ENCODE measurements at regions not wholly inside any gene's neighbourhood (a gene's known extent, or its start where the extent isn't known, plus 50 kb on each side); places are given as distances from the start of the nearest gene placed in this dataset.

DNA sequence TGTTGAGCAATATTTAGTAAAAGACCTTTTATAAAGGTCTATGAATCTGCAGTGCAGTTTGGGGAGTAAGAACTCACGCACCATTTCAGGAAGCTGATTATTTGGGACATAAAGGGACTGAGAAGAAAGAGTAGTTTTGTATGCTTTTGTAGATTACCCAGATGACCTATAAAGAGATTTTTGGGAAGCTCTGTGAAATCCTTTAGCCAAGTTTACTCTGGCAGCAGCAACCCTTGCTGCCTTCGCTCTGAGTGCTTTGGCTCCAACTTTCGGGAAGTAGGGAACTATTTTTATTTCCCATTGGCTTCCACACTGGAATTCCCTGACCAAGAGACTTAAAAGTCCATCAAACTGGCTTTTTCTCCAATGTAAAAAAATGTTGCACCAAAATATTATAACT, 1110.1 kb upstream of the PHF14 start:
- H4K20me1 ChIP-seq (ENCODE audit: insufficient read depth, low read length) = no peaks in the 10 kb centered on the region
- no peak for DNase-seq

DNA sequence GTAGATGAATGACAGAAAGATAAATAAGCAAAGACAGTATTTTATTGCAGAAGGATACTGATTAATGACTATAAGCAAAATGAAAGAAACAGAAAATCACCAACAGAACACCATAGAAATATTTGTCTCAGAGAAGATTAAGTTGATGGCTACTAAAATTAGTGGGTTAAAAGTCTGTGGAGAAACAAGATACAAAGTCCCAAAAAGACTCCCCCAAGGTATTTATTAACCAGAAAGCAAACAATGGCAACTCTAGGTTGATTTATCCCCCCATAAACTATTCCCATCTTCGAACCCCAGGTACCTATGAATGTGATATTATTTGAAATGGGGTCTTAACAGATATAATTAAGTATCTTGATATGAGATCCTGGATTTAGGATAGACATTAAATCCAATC, 1104.5 kb upstream of the PHF14 start:
- DNase-seq (no peak), ATAC-seq (ENCODE audit: insufficient read depth, low read depth) (no peak)
- H3K4me1 ChIP-seq (ENCODE audit: insufficient read depth, low read length) = no peaks in the 10 kb centered on the region
- H3K9me3 ChIP-seq (ENCODE audit: insufficient read depth, low read length, severe bottlenecking) = no peaks in the 10 kb centered on the region
- no peak overlapping the region for H2AFZ ChIP-seq (ENCODE audit: low read depth, low read length)
- H4K20me1 ChIP-seq (ENCODE audit: insufficient read depth, low read length) = no peaks in the 10 kb centered on the region
- TF ChIP-seq, protein P1, sequence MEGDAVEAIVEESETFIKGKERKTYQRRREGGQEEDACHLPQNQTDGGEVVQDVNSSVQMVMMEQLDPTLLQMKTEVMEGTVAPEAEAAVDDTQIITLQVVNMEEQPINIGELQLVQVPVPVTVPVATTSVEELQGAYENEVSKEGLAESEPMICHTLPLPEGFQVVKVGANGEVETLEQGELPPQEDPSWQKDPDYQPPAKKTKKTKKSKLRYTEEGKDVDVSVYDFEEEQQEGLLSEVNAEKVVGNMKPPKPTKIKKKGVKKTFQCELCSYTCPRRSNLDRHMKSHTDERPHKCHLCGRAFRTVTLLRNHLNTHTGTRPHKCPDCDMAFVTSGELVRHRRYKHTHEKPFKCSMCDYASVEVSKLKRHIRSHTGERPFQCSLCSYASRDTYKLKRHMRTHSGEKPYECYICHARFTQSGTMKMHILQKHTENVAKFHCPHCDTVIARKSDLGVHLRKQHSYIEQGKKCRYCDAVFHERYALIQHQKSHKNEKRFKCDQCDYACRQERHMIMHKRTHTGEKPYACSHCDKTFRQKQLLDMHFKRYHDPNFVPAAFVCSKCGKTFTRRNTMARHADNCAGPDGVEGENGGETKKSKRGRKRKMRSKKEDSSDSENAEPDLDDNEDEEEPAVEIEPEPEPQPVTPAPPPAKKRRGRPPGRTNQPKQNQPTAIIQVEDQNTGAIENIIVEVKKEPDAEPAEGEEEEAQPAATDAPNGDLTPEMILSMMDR (IDR thresholded peaks at IDR 0.05; ENCODE audit: borderline replicate concordance, extremely low read depth, low read length, poor library complexity, severe bottlenecking) = no peak
- TF ChIP-seq EZH2 (IDR thresholded peaks at IDR 0.05; ENCODE audit: borderline replicate concordance, low read depth, low read length, severe bottlenecking) = no peak
- no peak overlapping the region for H3K4me3 ChIP-seq (ENCODE audit: low read depth in 1 of 2, low read length in 2 of 2)
- no peaks in the 10 kb centered on the region for H3K27me3 ChIP-seq (ENCODE audit: insufficient read depth, low read length, poor library complexity)
- no peak overlapping the region for H3K9ac ChIP-seq (ENCODE audit: low read depth, low read length)
- H3K36me3 ChIP-seq (ENCODE audit: insufficient read depth, low read length) = no peaks in the 10 kb centered on the region
- no peak overlapping the region for H3K4me2 ChIP-seq (ENCODE audit: insufficient read depth, low read length)
- no peaks in the 10 kb centered on the region for H3K79me2 ChIP-seq (ENCODE audit: insufficient read depth, low read length)
- H3K27ac ChIP-seq (ENCODE audit: low read length) = no peak overlapping the region

More for the DNA sequence above, 1110.1 kb upstream of the PHF14 start:
- H3K79me2 ChIP-seq (ENCODE audit: insufficient read depth, low read length) = no peaks in the 10 kb centered on the region
- no peaks in the 10 kb centered on the region for H3K4me1 ChIP-seq (ENCODE audit: insufficient read depth, low read length)
- no peak overlapping the region for H3K4me2 ChIP-seq (ENCODE audit: insufficient read depth, low read length)
- no peak overlapping the region for H3K4me3 ChIP-seq (ENCODE audit: low read depth in 1 of 2, low read length in 2 of 2)
- no peaks in the 10 kb centered on the region for H3K27me3 ChIP-seq (ENCODE audit: insufficient read depth, low read length, poor library complexity)
- no peak overlapping the region for H3K27ac ChIP-seq (ENCODE audit: low read length)
- no peak overlapping the region for H3K9ac ChIP-seq (ENCODE audit: low read depth, low read length)
- H3K9me3 ChIP-seq (ENCODE audit: insufficient read depth, low read length, severe bottlenecking) = no peaks in the 10 kb centered on the region
- TF ChIP-seq EZH2 (IDR thresholded peaks at IDR 0.05; ENCODE audit: borderline replicate concordance, low read depth, low read length, severe bottlenecking) = no peak
- TF ChIP-seq, protein P1 (IDR thresholded peaks at IDR 0.05; ENCODE audit: borderline replicate concordance, extremely low read depth, low read length, poor library complexity, severe bottlenecking) = no peak
- H2AFZ ChIP-seq (ENCODE audit: low read depth, low read length) = no peak overlapping the region
- H3K36me3 ChIP-seq (ENCODE audit: insufficient read depth, low read length) = no peaks in the 10 kb centered on the region
- no peak for ATAC-seq (ENCODE audit: insufficient read depth, low read depth)

DNA sequence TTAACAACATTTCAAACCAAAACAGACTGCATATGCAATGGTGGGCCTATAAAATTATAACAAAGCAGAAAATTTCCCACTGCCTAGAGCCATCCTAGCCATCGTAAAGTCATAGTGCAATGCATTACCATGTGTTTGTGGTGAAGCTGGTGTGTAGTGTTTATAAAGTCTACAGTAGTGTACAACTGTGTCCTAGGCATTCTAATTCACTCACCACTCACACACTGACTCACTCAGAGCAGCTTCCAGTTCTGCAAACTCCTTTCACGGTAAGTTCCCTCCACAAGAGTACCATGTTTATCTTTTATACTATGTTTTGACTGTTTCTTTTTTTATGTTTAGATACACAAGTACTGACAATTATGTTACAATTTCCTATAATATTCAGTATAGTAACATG, 1104.1 kb upstream of the PHF14 start:
- Histone ChIP-seq H3K36me3 (ENCODE audit: insufficient read depth, low read length) (no peaks in the 10 kb centered on the region), H3K79me2 (ENCODE audit: insufficient read depth, low read length) (no peaks in the 10 kb centered on the region), H3K4me3 (ENCODE audit: low read depth in 1 of 2, low read length in 2 of 2) (no peak overlapping the region), H4K20me1 (ENCODE audit: insufficient read depth, low read length) (no peaks in the 10 kb centered on the region), H3K27ac (ENCODE audit: low read length) (no peak overlapping the region), H3K27me3 (ENCODE audit: insufficient read depth, low read length, poor library complexity) (no peaks in the 10 kb centered on the region), H3K9ac (ENCODE audit: low read depth, low read length) (no peak overlapping the region), H2AFZ (ENCODE audit: low read depth, low read length) (no peak overlapping the region), H3K4me1 (ENCODE audit: insufficient read depth, low read length) (no peaks in the 10 kb centered on the region), H3K4me2 (ENCODE audit: insufficient read depth, low read length) (no peak overlapping the region), H3K9me3 (ENCODE audit: insufficient read depth, low read length, severe bottlenecking) (no peaks in the 10 kb centered on the region)
- no peak for TF ChIP-seq EZH2 (IDR thresholded peaks at IDR 0.05; ENCODE audit: borderline replicate concordance, low read depth, low read length, severe bottlenecking)
- TF ChIP-seq, protein P1 (IDR thresholded peaks at IDR 0.05; ENCODE audit: borderline replicate concordance, extremely low read depth, low read length, poor library complexity, severe bottlenecking) = no peak
- DNase-seq = no peak
- no peak for ATAC-seq (ENCODE audit: insufficient read depth, low read depth)

DNA sequence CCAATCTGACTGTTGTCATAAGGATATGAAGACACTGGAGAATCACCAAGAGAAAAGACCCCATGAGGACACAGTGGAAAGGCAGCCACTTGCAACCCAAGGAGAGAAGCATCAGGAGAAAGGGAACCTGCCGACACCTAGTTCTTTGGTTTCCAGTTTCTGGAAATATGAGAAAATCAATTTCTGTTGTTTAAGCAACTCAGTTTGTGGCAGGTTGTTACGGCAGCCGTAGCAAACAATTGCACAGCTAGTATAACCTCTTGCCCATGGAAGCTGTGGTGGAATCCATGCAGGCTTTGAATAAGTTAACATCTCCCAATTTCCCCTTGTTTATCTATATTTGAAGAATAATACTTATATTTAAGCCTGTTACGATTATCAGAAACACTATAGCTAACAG, 1103.0 kb upstream of the PHF14 start:
- Histone ChIP-seq H3K27me3 (ENCODE audit: insufficient read depth, low read length, poor library complexity) (no peaks in the 10 kb centered on the region), H2AFZ (ENCODE audit: low read depth, low read length) (no peak overlapping the region), H3K4me2 (ENCODE audit: insufficient read depth, low read length) (no peak overlapping the region), H3K4me1 (ENCODE audit: insufficient read depth, low read length) (no peaks in the 10 kb centered on the region), H4K20me1 (ENCODE audit: insufficient read depth, low read length) (no peaks in the 10 kb centered on the region), H3K4me3 (ENCODE audit: low read depth in 1 of 2, low read length in 2 of 2) (no peak overlapping the region), H3K36me3 (ENCODE audit: insufficient read depth, low read length) (no peaks in the 10 kb centered on the region), H3K9ac (ENCODE audit: low read depth, low read length) (no peak overlapping the region), H3K79me2 (ENCODE audit: insufficient read depth, low read length) (no peaks in the 10 kb centered on the region), H3K27ac (ENCODE audit: low read length) (no peak overlapping the region), H3K9me3 (ENCODE audit: insufficient read depth, low read length, severe bottlenecking) (no peaks in the 10 kb centered on the region)
- DNase-seq (no peak), ATAC-seq (ENCODE audit: insufficient read depth, low read depth) (no peak)
- no peak for TF ChIP-seq EZH2 (IDR thresholded peaks at IDR 0.05; ENCODE audit: borderline replicate concordance, low read depth, low read length, severe bottlenecking)
- TF ChIP-seq, protein P1 (IDR thresholded peaks at IDR 0.05; ENCODE audit: borderline replicate concordance, extremely low read depth, low read length, poor library complexity, severe bottlenecking) = no peak
